ENCODE measurements at regions not wholly inside any gene's neighbourhood (a gene's known extent, or its start where the extent isn't known, plus 50 kb on each side); places are given as distances from the start of the nearest gene placed in this dataset.
"Not testable (repeated sequence)": the region's sequence is repeated elsewhere in the genome, so short reads cannot be mapped to it uniquely, and the experiment has no call there.

DNA sequence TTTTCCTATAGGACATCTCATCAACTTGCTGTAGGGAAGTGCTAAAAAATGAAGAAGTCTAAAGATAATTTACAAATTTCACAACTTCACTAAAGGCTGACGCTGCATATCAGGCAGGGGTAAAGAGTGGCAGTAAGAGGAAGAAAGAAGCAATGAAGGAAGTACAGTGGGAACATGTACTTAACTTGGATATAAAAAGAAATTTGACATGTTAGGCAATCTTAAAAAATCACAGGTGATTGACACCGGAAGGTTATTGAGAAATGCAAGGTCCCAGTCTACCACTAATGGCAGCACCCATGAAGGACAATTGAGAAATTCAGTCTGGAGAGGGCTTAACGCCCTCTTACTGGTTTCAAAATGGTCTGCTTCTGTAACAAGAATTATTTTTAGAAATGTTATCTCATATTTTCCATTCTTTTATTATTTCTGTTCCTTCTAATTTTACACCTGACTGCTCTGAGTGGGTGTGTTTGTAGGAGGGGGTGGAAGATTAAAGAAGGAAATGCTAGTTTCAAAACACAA lies 358.1 kb downstream of the KCNJ2 start:
- DNase-seq: no peak

DNA sequence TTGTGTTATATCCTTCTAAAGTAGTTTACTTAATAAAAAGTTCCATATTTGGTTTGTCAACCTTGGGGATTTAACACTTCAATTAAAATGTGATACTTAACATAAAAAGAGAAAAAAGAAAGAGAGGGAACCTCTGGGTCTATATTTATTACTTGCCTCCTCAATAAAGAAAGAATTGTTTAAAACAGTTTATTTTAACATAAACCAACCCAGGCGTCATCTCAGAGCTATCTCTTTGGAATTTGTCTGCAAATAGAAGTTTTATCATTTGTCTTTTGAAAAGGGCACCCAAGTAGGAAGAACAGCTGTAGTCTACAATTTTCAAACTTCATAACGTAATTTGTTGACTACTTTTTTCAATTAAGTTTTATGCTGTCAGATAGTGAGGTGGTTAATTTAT lies 364.1 kb downstream of the KCNJ2 start:
- DNase-seq: no peak

DNA sequence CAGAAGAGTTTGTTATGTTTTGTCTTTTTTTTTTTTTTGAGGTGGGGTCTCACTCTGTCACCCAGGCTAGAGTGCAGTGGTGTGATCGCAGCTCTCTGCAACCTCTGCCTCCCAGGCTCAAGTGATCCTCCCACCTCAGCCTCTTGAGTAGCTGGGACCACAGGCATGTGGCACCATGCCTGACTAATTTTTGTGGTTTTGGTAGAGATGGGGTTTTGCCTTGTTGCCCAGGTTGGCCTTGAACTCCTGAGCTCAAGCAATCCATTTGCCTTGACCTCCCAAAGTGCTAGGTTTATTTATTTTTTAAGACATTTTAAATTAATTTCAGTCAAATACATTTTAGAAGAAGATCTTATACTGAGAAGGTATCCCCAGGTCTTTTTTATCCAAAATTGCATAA lies 366.7 kb downstream of the KCNJ2 start:
- no peak for DNase-seq

DNA sequence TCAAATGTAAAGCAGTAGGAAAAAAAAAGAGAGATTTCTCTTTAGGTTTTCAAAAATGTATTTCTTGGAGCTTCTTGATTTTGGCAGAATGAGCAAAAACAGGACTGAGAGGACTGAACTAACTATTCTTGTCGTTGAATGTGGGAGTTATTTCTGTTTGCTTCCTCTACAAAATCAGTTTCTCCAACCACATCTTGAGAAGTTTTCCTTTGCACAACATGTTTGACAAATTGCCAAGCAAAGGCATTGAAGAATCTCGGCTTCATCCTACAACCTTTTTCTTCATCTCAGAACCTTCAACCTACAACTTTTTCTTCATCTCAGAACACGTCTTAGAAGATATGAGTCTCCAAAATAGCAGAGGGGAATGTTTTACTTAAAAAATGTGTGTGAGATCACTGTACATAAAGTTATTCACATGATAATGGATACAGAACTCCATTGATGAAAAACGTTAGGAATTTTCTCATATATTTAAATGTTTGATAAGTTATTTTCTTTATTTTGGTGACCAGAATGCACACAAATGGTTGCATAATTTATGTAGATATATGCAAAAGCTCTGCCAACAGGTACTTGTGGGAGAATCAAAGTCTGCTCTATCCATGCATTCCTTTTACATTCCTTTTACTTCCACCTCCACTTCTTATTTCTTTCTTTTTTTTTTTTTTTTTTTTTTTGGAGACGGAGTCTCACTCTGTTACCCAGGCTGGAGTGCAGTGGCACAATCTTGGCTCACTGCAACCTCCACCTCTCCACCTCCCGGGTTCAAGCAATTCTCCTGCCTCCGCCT lies 370.0 kb downstream of the KCNJ2 start:
- DNase-seq: peak in 1 of 2 donors; percentile 6

DNA sequence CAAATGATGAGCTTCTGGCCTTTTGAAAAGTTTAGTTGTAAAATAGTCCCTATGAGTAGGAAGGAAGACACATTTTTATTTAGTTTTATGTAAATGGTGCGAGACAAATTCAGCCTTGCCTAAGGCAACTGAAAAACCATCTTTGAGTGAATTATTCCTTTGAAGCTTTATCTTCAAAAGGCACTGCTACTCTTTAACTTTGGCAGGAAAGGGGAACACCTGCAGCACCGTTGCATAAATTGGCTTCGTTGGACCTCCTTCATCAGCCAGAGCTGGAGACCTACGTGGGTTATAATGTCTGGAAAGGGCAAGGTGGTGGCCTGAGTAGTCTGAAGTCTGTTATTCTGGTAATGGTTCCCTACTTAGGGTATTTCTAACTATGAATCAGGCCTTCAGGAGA lies 373.5 kb downstream of the KCNJ2 start:
- no peak for DNase-seq

DNA sequence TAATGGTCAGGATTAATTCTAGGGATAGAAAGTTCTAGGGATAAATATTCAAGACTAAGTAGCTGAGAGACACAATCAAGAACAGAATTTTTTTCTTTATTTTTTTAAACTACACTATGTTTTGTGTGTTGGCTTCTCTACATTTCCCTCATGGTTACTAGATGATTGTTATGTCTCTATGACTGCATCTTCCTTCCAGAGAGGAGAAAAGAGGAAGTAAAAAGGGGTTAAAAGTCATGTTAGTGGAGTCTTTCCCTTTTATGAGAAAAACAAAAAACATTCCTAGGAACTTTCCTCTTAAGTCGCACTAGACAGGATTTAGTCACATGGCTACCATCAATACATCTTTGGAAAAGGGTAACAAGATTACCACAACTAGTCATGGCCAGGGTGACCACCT lies 375.0 kb downstream of the KCNJ2 start:
- DNase-seq: no peak

DNA sequence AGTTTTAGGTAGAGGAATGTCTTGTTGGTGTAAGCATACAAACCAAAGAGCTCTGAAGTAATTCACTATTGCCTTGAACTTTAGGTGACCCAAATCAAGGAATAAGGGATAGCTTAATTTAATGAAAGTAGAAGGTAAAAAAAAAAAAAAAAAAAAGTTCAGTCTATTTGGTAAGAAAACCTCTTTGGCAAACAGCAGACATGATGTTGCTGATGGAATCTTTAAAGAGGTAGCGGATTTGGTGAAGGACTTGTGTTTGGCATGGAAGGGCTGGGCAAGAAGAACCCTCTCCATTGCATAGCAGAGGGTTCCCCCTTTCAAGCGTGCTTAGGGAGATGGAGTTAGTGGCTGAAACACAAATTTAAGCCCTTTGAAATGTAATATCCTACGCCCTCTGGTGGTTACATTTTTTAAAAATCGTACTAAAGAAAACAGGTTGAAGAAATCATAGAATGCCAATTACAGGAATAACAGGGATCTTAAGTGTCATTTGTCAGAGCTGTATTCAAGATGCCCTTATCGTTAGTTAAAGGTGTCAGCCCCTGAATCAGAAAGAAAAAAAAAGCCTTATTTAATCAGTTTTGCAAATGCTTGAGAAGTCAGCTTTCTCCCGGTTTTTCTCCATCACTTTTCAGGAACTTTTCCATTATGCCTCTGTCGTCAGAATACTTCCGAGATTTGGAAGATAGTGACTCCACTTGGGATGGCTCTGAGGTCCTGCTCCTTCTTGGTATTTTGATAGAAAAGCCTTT lies 383.1 kb downstream of the KCNJ2 start:
- DNase-seq: peak; percentile 22 to 89

DNA sequence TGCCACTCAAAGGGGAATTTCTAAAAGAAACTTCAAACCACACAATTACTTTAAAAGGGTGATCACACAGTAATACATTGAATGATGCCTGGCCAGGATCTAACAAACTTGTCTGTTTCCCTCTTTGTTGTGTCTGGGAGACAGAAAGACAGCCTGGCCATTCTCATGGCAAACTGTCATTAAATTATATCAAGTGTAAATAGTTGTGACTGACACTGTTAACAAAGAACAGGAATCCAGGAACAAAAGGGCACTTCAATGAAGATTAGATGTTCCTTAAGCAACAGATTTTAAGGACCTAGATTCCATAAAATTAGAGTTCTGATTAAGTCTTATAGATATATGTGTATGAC lies 383.6 kb downstream of the KCNJ2 start:
- no peak for DNase-seq

DNA sequence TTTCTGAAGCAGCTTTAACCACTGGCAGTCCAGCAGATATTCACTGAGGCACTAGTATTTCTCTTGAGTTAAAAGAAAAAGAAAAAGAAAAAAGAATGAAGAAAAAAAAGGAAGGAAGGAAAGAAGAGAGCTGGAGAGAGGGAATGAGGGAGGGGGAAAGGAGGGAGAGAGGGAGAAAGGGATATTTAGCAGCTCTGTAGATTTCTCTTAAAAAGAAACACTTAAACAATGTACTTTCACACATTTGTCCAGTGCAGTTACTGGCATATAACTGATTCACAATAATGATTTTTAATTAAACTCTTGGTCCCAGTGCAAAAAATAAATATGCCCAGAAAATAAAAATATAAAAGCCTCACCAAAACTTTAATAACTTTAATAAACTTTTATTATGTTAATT lies 386.4 kb downstream of the KCNJ2 start:
- no peak for DNase-seq

DNA sequence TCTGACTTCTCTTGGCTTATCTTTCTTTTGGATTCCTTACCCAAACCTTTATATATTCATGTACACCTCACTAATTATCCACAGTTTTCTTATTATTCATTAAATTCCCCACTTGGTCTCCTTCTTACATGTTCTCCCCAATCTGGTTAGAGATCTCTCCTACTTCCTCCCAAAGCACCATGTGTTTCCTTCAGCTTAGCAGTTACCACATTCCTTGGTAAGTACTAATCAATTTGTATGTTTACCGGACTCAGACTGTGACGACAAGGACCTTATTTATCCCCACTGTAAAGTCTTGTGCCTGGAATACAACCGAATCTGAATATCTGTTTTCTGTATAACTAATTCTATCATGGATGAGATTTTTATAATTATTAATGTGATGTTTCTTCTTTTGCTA lies 389.5 kb downstream of the KCNJ2 start:
- no peak for DNase-seq

DNA sequence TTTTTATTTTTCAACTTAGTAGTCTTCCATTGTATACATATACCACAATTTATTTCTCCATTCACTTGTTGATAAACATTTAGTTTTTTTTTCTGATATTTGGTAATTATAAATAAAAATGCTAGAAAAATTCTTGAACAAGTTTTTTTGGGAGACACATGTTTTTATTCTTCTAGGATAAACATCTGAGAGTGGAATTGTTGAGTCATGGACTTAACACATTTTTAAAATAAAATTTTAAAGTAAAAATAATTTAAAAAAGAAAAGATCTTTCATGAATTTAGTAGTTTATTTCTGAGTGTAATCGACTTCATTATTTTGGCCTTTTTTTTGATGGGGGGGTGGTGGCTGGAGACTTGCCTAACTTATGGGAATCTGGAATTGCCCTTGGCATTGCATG lies 391.1 kb downstream of the KCNJ2 start:
- no peak for DNase-seq

DNA sequence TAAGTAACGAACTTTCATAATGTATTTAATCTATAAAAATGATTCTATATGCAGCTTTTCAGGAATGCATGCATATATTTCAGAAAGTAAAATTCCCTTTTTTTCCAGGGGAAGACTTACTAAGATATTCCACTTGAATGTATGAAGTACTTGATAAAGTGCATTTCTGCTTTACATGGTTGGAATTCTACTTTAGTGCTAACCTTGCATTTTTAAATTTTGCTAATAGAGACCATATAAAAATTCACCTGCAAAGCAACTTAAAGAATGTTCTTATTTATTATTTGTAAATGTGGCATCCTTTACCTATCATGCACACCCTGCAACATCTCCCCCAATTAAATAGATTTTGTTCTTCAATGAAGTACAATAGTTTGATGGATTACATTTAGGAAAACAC lies 392.8 kb downstream of the KCNJ2 start:
- no peak for DNase-seq

DNA sequence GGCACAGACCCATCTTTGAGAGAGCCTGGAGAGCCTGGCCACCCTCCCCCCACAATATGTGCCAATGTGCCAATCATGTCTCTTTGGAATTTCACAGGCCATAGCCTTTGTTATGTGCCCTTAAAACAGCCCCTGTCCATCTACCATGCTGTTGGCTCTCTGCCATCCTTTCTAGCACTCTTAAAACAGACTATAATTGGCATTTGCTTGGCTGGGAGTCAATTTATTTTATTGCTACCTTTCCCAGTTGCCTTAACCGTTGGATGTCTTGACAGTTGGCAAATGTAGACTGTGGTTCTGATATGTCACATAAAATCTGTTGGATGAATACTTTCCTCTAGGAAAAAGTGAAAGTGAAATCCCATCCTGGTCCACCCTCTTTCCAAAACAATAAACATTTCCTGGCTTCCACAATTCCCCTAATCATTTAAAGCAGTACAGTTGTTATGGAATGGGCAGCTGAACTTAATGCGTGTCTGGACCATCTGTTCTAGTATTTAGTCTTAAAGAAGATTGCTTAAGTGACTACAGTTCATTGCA lies 394.0 kb downstream of the KCNJ2 start:
- no peak for DNase-seq

DNA sequence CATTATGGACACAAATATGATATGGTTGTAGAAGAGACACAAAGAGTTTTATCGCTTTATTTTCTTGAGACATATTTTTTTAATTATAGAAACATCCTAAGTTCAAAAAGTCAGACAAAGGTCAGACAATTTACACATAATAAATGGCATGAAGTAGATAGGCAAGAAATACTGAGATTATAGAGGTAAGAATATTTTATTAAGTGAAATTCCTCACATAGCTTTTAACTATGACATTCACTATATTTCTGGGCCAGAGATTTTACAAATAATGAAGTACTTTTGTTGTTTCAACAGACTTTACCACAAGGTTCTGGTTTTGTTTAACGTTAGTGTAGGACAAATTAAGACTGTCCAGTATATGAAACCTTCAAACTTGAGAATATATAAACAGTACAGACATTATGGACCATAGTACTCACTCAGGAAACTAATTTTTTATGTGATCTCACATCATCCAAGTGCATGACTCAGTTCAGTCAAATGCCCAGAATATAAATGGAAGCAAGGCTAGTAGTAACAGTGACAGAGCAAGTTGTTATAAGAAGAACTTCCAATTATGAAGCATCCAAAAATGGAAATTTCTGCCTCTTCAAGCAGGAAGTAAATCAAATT lies 394.8 kb downstream of the KCNJ2 start:
- no peak for DNase-seq

DNA sequence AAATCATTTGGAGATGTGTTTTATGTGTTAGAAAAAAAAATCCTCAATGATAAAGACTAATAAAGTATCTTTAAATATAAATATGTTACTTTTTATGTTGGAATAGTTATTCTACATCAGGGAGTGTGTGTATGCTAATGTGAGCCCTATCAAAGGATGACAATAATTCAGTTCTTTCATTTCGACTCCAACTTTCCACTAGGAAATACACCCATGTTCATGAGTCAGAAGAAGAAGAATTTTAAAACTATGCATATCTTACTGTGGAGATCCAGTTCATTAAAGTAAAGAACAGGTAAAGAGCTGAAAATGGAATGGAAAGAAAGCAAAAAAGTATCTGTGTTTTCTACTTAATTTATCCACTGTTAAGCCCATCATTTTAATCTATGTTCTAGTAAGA lies 399.8 kb downstream of the KCNJ2 start:
- DNase-seq: no peak

DNA sequence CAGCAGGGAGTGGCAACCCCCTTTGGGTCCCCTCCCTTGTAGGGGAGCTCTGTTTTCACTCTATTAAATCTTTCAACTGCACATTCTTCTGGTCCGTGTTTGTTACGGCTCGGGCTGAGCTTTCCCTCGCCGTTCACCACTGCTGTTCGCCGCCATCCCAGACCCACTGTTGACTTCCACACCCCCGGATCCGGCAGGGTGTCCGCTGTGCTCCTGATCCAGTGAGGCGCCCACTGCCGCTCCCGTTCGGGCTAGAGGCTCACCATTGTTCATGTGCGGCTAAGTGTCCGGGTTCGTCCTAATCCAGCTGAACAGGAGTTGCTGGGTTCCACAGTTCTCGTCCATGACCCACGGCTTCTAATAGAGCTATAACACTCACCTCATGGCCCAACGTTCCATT lies 408.1 kb downstream of the KCNJ2 start:
- no peak for DNase-seq

DNA sequence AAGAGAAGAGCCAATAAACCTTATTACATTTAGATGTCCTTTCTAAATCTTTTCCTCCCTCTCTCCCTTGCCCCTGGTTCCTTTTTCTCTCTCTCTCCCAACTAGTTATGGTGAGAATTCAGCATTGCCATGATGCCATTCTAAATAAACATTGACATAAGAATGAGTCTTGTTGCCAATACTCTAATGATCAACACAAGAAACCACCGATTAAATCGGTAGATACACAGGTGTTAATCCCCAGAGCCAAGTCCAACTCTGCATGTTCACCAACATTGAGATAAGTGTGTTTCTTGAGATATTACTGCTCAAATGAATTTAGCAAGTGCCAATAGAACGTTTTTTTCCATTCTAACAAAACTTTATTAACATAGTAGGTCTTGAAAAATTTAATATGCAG lies 412.1 kb downstream of the KCNJ2 start:
- DNase-seq: no peak

DNA sequence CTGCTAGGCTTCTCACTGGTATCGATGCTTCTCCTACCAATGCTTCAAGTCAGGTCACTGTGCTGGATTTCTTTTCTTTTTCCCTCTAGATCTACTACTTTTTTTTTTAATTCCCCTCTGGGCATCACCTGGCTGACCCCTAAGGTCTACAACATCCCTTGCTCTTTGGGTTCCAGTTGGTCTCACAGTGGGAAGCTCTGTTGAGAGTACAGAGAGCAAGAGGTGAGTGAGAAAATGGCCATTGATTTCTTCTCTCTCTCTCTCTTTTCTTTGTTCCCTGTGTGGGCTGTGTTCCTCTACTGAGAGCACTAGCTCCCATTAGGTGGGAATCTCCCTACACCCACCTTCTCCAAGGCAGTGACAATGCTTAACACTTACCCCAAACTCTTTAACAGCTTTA lies 413.4 kb downstream of the KCNJ2 start:
- DNase-seq: no peak

DNA sequence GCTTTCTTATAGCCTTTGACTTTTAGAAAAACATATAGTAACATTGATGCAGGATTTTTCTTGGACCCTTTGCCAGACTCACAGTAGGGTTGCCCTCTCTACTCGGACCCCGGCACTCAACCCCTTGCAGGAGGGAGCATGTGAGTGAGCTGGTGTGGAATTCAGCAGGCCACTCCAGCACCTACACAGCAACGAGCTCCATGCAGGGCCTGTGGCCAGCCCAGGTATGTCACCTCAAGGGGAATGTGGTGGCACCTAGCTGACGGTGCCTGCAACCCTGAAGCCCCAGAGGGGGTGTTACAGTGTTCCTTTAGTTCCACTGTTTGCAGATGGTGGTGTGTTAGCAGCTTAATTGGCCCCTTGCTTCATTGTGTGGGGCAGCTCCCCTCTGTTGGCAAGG lies 414.9 kb downstream of the KCNJ2 start:
- no peak for DNase-seq

DNA sequence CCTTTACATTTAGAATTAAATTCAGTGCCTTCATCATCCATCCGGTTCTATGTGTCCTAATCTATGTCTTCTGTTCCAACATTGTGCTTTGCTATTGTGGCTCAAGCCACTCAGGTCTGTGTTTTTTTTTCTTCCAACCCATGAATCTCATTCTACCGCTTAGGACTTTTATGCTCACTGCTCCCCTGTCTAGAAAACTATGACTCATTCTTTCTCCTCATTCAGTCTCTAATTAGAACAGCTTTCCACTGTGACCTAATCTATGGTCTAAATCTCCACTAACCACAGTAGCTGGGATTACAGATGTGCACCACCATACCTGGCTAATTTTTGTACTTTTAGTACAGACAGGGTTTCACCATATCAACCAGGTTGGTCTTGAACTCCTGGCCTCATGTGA lies 418.7 kb downstream of the KCNJ2 start:
- DNase-seq: no peak

DNA sequence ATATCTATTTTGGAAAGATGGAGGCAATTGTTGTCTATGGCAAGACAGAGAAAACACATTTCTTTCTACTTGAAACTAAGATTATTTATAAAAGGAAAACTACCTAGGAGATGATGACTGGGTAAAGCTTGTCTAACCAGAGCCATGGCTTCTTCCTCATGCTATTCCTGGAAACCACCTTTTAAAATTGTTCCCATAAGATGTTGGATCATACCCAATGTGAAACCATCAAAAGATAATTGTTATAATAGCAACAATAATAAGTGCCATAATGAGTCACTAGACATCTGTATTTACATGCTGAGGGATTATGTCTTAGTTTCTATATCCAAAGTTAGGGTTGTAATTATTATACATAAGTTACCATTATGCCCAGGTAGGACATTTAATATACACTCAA lies 428.4 kb downstream of the KCNJ2 start:
- no peak for DNase-seq

DNA sequence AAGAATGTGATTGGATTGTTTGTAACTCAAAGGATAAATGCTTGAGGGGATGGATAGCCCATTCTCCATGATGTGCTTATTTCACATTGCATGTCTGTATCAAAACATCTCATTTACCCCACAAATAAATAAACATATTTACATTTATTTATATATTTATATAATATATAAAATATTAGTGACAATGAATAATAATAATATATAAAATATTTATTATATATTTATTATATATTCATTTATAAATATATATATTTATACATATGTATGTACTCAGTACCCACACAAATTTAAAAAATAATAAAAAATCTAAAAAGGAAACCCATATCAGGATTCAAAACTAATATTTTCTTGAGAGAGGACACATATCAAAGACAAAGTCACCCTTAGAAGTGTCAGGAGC lies 429.9 kb downstream of the KCNJ2 start:
- no peak for DNase-seq

DNA sequence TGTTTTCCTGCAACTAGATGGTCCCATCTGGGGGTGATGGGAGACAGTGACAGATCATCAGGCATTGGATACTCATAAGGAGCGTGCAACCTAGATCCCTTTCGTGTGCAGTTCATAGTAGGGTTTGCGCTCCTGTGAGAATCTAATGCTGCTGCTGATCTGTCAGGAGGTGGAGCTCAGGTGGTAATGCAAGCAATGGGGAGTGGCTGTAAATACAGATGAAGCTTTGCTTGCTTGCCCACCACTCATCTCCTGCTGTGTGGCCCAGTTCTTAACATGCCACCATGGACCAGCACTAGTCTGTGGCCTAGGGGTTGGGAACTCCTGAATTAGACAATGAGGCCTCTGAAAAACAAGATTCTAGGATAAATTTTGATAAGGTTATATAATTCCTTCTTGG lies 430.6 kb downstream of the KCNJ2 start:
- DNase-seq: not testable (repeated sequence)

DNA sequence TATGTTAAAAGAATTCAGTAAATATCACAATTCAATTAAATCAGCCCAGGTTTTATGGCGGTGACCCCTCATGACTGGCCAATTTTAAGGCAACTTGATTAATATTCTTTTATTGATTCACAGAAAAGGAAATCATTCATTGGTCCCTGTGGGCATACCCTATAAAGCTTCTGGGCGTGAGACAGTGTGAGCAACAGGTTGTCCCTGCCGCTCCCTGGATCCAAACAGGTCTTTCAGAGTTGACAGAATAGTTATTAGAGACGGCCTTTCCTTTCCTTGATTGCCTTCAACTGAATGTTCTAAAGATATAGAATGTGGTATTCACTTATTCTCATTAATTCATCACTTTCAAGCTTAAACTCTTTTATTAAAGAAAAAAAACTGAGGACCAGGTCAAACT lies 433.9 kb downstream of the KCNJ2 start:
- no peak for DNase-seq

Measured in hippocampal formation (tissue), 2 donors.